HG02763 (cell line): ENCODE measurements at regions not wholly inside any gene's neighbourhood (a gene's known extent, or its start where the extent isn't known, plus 50 kb on each side); places are given as distances from the start of the nearest gene placed in this dataset.
"Not testable (repeated sequence)": the region's sequence is repeated elsewhere in the genome, so short reads cannot be mapped to it uniquely, and the experiment has no call there.

ENCODE experiments used
- ATAC-seq: cut with Tn5 transposase; IDR thresholded peaks from one replicate; pipeline ENCODE4 v1.9.1; 2021; ENCODE audit warnings: mild to moderate bottlenecking, moderate library complexity; ENCODE audit not compliant: unreplicated experiment

DNA sequence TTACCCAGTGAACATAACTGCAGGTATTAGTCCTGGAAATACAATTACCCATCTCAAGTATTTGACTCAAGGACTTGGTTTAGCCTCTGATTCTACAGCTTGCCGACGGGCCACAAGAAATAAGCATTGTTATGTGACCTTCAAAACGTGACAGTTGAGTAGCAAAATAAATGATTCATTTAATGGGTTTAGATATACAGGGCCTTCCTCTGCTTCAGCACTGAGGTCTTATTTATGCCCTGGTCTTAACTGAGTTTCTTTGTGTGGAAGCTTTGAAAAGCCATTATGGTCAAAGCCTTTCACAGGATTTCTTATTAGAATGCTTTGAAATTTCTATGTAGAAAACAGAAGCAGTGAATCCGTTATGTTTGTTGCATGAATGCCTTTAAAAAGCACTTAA, 899.2 kb upstream of the API5 start:
- ATAC-seq: no peak

DNA sequence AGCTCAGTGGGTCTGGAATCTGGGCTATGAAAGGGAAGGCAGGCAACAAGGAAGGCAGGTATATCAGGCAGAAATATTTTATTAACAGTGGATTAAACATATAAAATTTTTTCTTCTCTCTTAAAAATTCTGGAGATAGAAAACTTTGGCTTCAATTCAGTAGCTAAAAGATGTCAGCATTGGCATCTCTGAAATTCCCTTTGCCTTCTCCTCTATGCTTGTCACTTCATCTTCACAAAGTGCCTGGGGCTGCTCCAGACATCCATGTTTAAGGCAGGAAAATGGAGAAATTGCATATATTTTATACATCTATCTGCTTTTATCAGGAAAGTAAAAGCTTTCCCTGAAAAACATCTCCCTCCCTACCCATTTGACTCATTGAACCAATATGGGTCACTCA, 894.1 kb upstream of the API5 start:
- ATAC-seq: no peak

DNA sequence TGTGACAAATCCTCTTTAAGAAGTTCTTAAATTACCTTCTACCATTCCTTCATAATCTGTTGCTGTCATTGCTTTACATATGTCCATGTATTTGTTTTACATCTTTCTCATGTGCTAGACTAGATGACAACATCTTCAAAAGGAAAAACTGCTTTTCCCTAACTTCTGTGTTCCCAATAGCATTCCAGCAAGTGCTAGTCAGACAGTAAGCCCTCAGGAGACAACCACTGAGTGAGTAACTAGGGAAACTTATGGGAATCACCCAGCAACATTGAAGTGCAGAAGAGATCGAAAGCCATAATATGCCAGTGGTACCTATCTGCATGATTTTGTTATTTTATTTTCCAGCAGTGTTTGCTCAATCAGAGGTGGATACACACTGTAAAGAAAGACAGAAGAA, 889.7 kb upstream of the API5 start:
- no peak for ATAC-seq

DNA sequence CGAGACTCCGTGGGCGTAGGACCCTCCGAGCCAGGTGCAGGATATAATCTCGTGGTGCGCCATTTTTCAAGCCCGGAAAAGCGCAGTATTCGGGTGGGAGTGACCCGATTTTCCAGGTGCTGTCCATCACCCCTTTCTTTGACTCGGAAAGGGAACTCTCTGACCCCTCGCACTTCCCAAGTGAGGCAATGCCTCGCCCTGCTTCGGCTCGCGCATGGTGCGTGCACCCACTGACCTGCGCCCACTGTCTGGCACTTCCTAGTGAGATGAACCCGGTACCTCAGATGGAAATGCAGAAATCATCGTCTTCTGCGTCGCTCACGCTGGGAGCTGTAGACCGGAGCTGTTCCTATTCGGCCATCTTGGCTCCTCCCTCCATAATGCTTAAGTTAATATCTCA, 876.9 kb upstream of the API5 start:
- ATAC-seq: not testable (repeated sequence)

- no peak for ATAC-seq
Measured at GRCh38 chr11:42444406-42444805, 867.4 kb upstream of the API5 start.

- no peak for ATAC-seq
Measured at GRCh38 chr11:42462558-42463310, 849.1 kb upstream of the API5 start.

GRCh38 chr11:42465623-42466022, 846.2 kb upstream of the API5 start:
- ATAC-seq: no peak

DNA sequence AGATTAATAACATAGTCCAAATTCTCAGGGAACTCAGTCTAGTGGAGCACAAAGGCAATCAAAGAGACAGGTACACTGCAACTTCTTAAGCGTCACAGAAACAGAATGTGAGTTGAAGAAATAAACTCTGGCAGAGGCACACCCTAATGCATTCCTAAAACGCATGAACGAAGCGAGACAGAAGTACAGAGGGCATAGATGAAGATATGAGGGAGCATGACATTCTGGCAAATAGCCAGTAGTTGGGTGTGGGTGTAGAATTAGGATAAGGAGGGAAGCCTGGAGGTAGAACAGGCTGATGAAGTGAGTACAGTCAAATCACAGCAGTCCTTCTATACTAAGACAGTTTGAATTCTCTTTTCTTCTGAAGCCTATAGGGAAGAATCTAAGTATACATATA, 838.7 kb upstream of the API5 start:
- no peak for ATAC-seq

DNA sequence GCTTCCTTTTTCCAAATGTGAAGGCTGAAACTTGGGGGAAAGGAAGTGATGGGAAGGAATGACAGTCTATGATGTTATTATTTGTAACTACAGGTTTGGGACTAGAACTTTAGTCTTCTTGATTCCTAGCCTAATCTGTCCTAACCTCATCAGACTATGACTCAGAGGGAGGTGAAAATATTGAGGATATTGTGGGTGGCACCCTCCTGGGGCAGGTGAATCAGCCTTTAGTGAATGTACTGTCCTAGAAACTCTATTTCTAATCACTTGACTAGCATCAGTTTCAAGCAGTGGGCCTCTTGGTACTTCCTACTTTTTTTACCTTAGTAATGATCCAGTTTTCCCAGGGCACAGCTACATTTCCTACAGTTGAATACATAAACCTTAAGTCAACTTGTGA, 829.0 kb upstream of the API5 start:
- ATAC-seq: no peak

GRCh38 chr11:42490506-42490905, 821.3 kb upstream of the API5 start:
- ATAC-seq: no peak

- no peak for ATAC-seq
Measured at GRCh38 chr11:42494459-42494858, 817.3 kb upstream of the API5 start.

- ATAC-seq: no peak
Measured at GRCh38 chr11:42498971-42499370, 812.8 kb upstream of the API5 start.

DNA sequence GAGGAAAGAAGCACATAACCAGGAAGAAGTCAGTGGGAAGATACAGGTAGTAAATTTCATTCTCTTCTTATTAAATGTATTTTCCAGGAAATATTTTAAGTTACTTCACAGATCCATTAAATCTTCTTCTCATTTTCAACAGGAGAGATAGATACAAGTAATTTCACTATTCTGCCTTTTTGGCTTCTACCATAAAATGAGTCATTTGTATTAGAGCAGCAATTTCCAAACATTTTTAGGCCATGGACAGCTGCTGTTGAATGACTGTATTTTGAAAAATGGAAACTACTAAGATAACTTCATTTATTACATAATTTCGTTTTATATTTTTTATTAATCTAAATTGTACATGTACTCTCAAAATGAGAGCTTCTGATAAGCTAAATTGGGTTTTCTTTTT, 809.6 kb upstream of the API5 start:
- no peak for ATAC-seq

DNA sequence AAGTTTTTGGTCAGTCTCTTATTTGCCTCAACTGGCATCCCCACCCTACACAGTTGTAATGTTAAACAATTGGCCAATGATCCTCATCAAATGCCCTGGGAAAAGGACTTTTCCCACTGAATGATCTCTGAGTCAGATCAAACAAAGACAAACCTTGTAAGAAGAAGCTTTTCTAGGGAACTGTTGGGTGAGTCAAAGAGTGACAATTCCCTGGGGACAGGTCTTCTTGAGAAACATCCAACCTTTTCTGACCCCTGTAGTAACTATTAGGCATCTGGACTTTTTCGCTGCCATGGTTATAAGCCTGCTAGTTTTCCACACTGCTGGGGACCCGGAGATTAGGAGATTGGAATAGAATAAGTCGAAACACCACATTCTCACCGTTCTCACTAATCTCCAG, 789.8 kb upstream of the API5 start:
- ATAC-seq: no peak

GRCh38 chr11:42524534-42525227, 787.1 kb upstream of the API5 start:
- ATAC-seq: peak; percentile 81

DNA sequence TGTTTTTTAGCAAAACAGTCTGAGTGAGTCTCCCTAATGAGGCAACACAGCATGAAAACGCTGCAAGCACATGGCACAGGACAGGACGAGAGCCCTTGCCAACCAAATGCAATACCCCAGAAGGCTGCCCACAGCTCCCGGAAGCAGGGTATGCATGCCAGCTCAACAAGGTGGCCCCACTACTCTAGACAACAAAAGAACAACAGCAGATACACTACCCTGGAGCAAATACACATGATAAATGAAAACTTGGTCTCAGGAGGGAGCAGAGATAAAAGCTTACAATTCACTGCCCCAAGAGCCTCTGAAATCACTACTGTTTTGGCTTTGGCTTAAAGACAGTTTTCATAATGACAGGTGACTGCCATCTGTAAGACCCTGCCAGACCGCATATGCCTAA, 785.4 kb upstream of the API5 start:
- ATAC-seq: no peak

DNA sequence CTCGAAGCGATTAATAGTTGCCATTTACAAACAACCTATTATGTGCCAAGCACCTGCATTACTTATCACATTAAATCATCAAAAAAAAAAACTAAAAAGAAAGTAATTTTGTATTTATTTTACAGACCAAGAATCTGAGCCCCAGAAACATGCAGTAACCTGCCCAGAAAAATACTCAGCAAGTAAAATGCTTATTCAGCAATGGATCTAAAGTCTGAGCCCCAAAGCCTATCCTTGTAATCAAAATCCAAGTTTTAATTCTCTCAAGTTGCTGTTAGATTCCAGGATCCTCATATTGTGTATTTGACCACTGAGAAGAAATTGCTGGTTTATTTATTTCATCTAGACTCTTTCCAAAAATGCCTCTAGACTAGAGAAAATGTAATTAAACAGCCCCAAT, 783.3 kb upstream of the API5 start:
- no peak for ATAC-seq

- no peak for ATAC-seq
Measured at GRCh38 chr11:42528911-42529310, 782.9 kb upstream of the API5 start.

- ATAC-seq: no peak
Measured at GRCh38 chr11:42536611-42537360, 775.0 kb upstream of the API5 start.

GRCh38 chr11:42542336-42542735, 769.5 kb upstream of the API5 start:
- ATAC-seq: no peak

DNA sequence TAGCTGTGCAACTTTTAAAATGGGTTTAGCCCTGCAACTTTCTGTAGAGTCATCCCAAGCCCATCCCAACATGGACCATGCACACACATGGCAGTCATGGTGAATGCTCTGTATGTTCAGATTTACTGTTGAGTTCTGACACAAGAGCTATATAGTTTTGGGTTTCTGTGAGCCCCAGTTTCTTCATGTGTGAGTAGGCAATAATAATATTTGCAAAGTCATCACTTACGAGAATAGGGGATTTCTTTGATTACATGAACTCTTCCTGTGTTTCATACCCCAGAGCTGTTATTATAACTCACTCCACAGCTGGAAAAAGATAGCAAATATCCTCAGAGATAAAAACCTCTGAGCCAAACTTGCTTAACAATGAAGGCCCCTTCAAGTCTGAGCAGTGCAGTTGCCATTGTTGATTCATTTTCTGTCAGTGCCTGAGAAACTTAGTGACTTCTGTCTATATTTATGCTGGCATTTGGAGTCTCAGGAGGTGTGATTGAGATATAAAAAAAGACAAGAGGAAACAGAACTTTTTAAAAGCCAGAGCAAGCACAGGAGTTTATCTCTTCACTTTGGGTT, 767.9 kb upstream of the API5 start:
- ATAC-seq: no peak

DNA sequence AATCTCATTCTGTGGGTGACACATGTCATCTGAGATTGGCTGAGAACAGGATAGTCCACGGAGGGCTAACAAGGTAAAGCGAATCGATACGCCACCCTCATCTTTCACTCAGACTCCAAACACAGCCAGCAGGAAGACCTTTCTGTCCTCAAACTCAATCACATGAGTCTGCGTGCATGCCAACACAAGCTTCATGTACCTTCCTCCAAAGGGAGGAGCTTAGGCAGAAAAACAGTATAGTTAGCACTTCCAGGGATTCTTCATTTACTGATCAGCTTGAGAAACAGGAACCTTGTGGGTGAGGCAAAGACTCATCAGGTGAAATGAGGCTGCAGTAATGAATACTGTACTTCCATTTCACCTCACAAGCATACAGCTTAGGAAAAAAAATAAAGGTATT, 767.1 kb upstream of the API5 start:
- no peak for ATAC-seq
